SK-N-MC (cell line): ENCODE measurements at regions not wholly inside any gene's neighbourhood (a gene's known extent, or its start where the extent isn't known, plus 50 kb on each side); places are given as distances from the start of the nearest gene placed in this dataset.

Experiments
- DNase-seq: peaks from one replicate; pipeline ENCODE4 v3.0.0-alpha.2; 2011; ENCODE audit warnings: low read depth, low spot score
- H3K27ac ChIP-seq: fragments of 200-600 bp; sonication (generic); 2 replicates; pipeline ENCODE4 v1.5.1; 2016; ENCODE audit warnings: mixed run types
- H3K36me3 ChIP-seq: fragments of 200-600 bp; sonication (generic); 2 replicates; pipeline ENCODE4 v1.6.1; 2017; ENCODE audit warnings: antibody characterized with exemption, low read length, mixed read lengths; ENCODE audit not compliant: insufficient read depth
- H3K4me3 ChIP-seq: fragments of 200-600 bp; sonication (generic); 2 replicates; pipeline ENCODE4 v1.5.1; 2016
- H3K9ac ChIP-seq: fragments of 200-600 bp; sonication (generic); 2 replicates; pipeline ENCODE4 v1.8.0; 2017; ENCODE audit warnings: mixed run types, mixed read lengths; ENCODE audit not compliant: insufficient read length
- H3K9me3 ChIP-seq: fragments of 200-600 bp; sonication (generic); 2 replicates; pipeline ENCODE4 v1.6.1; 2017; ENCODE audit warnings: low read depth, mild to moderate bottlenecking, antibody characterized with exemption, low read length, moderate library complexity, mixed read lengths
- EZH2 ChIP-seq: fragments of 200-600 bp; sonication (generic); IDR thresholded peaks from one replicate; pipeline ENCODE4 v1.6.1; 2017; ENCODE audit warnings: antibody characterized with exemption
- FOXP2 ChIP-seq: optimal IDR thresholded peaks from 2 replicates; pipeline ENCODE3; 2011; ENCODE audit warnings: mild to moderate bottlenecking, moderate library complexity; ENCODE audit not compliant: insufficient read depth; ENCODE audit errors: extremely low read length, control extremely low read depth
- POLR2AphosphoS5 ChIP-seq: IDR thresholded peaks from 2 replicates; pipeline ENCODE4 v1.6.1; 2012; ENCODE audit warnings: mild to moderate bottlenecking, low read depth, low read length, borderline replicate concordance

- Histone ChIP-seq H3K36me3 (no peaks in the 10 kb centered on the region), H3K4me3 (no peak overlapping the region), H3K9me3 (no peaks in the 10 kb centered on the region), H3K9ac (no peak overlapping the region), H3K27ac (no peak overlapping the region)
- no peak for DNase-seq
- TF ChIP-seq EZH2 (no peak), FOXP2 (no peak), POLR2AphosphoS5 (no peak)
These were observed 236.2 kb upstream of the HAND2 start for GRCh38 chr4:173766171-173766600.

- Histone ChIP-seq H3K9ac (no peak overlapping the region), H3K9me3 (no peaks in the 10 kb centered on the region), H3K4me3 (no peak overlapping the region), H3K27ac (no peak overlapping the region), H3K36me3 (no peaks in the 10 kb centered on the region)
- no peak for DNase-seq
- TF ChIP-seq FOXP2 (no peak), EZH2 (no peak), POLR2AphosphoS5 (no peak)
These were observed 235.7 kb upstream of the HAND2 start for GRCh38 chr4:173765751-173766150.

- Histone ChIP-seq H3K9me3 (no peaks in the 10 kb centered on the region), H3K4me3 (no peak overlapping the region), H3K9ac (no peak overlapping the region), H3K27ac (no peak overlapping the region), H3K36me3 (no peaks in the 10 kb centered on the region)
- TF ChIP-seq POLR2AphosphoS5 = no peak
- no peak for TF ChIP-seq FOXP2
- TF ChIP-seq EZH2 = no peak
- no peak for DNase-seq
These were observed 233.4 kb upstream of the HAND2 start for GRCh38 chr4:173763389-173763788.

DNA sequence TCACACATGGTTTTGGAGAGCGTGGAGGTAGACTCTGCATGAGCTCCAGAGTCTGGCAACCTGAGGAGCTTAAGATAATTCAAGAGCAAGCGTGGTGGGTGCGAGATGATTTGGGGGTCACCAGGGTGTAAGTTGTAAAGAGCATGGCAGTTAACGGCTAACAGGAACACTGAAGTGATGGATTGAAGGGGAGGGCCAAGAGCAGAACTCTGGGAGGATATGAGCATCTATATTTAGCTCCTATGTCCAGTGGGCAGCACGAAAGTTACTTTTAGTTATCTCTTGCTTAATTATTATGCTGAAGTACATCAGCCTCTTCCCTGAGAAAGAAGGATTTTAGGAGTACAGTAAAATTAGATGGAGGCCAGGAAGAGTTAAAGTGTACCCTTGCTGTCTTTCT is 231.9 kb upstream of the HAND2 start:
- TF ChIP-seq FOXP2 (no peak), EZH2 (no peak), POLR2AphosphoS5 (no peak)
- no peaks in the 10 kb centered on the region for H3K9me3 ChIP-seq
- no peak overlapping the region for H3K27ac ChIP-seq
- H3K9ac ChIP-seq = no peak overlapping the region
- H3K4me3 ChIP-seq = no peak overlapping the region
- H3K36me3 ChIP-seq = no peaks in the 10 kb centered on the region
- no peak for DNase-seq

- H3K9me3 ChIP-seq = no peaks in the 10 kb centered on the region
- no peak for DNase-seq
- H3K9ac ChIP-seq = no peak overlapping the region
- no peak for TF ChIP-seq EZH2
- no peak for TF ChIP-seq POLR2AphosphoS5
- no peak for TF ChIP-seq FOXP2
- no peak overlapping the region for H3K27ac ChIP-seq
- H3K36me3 ChIP-seq = no peaks in the 10 kb centered on the region
- no peak overlapping the region for H3K4me3 ChIP-seq
These were observed 231.2 kb upstream of the HAND2 start for GRCh38 chr4:173761236-173761635.

GRCh38 chr4:173758132-173758531 is 228.1 kb upstream of the HAND2 start:
- no peak for DNase-seq

GRCh38 chr4:173753408-173753807 is 223.4 kb upstream of the HAND2 start:
- H3K27ac ChIP-seq = no peak overlapping the region
- DNase-seq = no peak
- TF ChIP-seq POLR2AphosphoS5 (no peak), EZH2 (no peak), FOXP2 (no peak)
- no peaks in the 10 kb centered on the region for H3K36me3 ChIP-seq
- no peak overlapping the region for H3K4me3 ChIP-seq
- no peaks in the 10 kb centered on the region for H3K9me3 ChIP-seq
- no peak overlapping the region for H3K9ac ChIP-seq

More at GRCh38 chr4:173758132-173758531, 228.1 kb upstream of the HAND2 start:
- Histone ChIP-seq H3K4me3 (no peak overlapping the region), H3K9me3 (no peaks in the 10 kb centered on the region), H3K36me3 (no peaks in the 10 kb centered on the region), H3K9ac (no peak overlapping the region), H3K27ac (no peak overlapping the region)
- TF ChIP-seq POLR2AphosphoS5 (no peak), EZH2 (no peak), FOXP2 (no peak)

- no peak overlapping the region for H3K27ac ChIP-seq
- no peaks in the 10 kb centered on the region for H3K36me3 ChIP-seq
- TF ChIP-seq POLR2AphosphoS5 (no peak), EZH2 (no peak), FOXP2 (no peak)
- no peak overlapping the region for H3K9ac ChIP-seq
- H3K9me3 ChIP-seq = no peaks in the 10 kb centered on the region
- DNase-seq = no peak
- no peak overlapping the region for H3K4me3 ChIP-seq
These were observed 222.7 kb upstream of the HAND2 start for GRCh38 chr4:173752610-173753230.

DNA sequence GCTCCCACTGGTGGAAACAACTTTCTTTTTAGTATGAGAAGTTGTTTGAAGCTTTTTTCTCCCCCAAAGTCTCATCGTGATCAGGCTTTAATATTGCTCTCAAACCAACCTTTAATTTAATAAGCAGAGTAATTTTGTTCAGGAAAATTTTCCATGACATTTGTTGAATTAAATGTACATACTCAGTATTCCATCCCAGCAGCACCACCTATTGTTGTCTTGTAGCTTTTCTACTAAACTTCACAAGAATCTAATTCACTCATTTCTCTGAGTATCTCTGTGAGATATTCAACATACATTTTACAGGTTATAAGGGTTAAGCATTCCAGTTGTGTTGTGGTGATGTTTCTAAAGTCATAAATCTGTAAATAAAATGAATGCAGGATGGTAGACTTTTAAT is 218.3 kb upstream of the HAND2 start:
- H3K9ac ChIP-seq = no peak overlapping the region
- no peak overlapping the region for H3K4me3 ChIP-seq
- H3K27ac ChIP-seq = no peak overlapping the region
- no peaks in the 10 kb centered on the region for H3K36me3 ChIP-seq
- H3K9me3 ChIP-seq = peaks cover 5% of the 10 kb centered on the region; the same call in 1 of the 2 replicates
- no peak for DNase-seq
- no peak for TF ChIP-seq FOXP2
- TF ChIP-seq POLR2AphosphoS5 = no peak
- TF ChIP-seq EZH2 = no peak
